ENCODE measurements at regions not wholly inside any gene's neighbourhood (a gene's known extent, or its start where the extent isn't known, plus 50 kb on each side); places are given as distances from the start of the nearest gene placed in this dataset.

DNA sequence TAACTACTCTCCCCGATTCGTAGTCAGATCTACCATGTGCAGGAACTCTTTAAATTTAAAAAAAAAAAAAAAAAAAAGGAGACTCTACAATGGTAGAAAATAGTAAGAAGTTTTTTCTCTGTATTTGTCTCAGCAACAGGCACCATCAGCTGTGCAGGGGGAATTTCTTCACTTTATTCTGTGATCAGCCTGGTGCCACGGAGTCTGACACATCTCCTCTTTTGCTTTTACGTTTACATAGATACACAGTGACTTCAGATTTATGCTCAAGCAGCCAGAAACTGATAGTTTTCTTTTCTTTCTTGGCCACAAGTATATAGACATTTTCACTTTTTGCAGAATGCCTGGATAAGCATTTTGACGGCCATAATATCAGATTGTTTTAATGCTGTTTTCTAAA lies 190.6 kb upstream of the AKR1E2 start:
- CTCF ChIA-PET: interaction anchor here (0.6 kb wide), 1 partner anchor 88 kb away, joined by 3 read pairs; no protein-coding TSS in a partner anchor
- Mint-ChIP-seq H3K36me3 (ENCODE audit: insufficient read depth, unreplicated experiment) (no peaks in the 10 kb centered on the region), H3K27me3 (ENCODE audit: insufficient read depth, unreplicated experiment) (no peaks in the 10 kb centered on the region), H3K4me3 (ENCODE audit: unreplicated experiment) (no peak overlapping the region), H3K4me1 (ENCODE audit: insufficient read depth, unreplicated experiment) (no peaks in the 10 kb centered on the region), H3K9me3 (ENCODE audit: unreplicated experiment) (no peaks in the 10 kb centered on the region), H3K27ac (ENCODE audit: low read depth, unreplicated experiment) (no peak overlapping the region)
- no TSS peak for BruUV-seq (replicated peaks)
- POLR2A ChIA-PET: no interaction called here
- DNase-seq (ENCODE audit: unreplicated experiment): no peak
- TF ChIP-seq, protein P1, sequence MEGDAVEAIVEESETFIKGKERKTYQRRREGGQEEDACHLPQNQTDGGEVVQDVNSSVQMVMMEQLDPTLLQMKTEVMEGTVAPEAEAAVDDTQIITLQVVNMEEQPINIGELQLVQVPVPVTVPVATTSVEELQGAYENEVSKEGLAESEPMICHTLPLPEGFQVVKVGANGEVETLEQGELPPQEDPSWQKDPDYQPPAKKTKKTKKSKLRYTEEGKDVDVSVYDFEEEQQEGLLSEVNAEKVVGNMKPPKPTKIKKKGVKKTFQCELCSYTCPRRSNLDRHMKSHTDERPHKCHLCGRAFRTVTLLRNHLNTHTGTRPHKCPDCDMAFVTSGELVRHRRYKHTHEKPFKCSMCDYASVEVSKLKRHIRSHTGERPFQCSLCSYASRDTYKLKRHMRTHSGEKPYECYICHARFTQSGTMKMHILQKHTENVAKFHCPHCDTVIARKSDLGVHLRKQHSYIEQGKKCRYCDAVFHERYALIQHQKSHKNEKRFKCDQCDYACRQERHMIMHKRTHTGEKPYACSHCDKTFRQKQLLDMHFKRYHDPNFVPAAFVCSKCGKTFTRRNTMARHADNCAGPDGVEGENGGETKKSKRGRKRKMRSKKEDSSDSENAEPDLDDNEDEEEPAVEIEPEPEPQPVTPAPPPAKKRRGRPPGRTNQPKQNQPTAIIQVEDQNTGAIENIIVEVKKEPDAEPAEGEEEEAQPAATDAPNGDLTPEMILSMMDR (IDR thresholded peaks at IDR 0.05; ENCODE audit: unreplicated experiment): no peak
- intact Hi-C loops (cut with micrococcal nuclease): no loop called here

DNA sequence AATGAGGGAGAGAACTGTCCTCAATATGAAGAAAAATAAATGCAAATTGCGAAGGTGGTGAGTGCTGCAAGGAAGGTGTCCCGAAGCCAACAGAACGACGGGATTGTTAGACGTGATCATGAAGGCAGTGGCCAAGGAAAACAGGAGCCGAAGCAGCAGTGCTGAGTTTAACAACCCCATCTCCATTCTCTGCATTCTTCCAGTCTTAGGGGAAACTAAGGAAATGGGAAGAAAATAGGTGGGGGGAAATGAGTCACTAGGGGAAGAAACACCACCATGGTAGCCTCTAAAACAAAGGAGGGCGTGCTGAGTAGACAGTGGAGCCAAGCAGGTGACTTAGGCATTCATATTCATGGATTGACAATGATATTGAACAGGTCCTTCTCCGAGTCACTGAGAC lies 192.2 kb upstream of the AKR1E2 start:
- no peak for DNase-seq (ENCODE audit: unreplicated experiment)
- TF ChIP-seq, protein P1 (IDR thresholded peaks at IDR 0.05; ENCODE audit: unreplicated experiment): no peak
- intact Hi-C loops (cut with micrococcal nuclease): no loop called here
- Mint-ChIP-seq H3K36me3 (ENCODE audit: insufficient read depth, unreplicated experiment) (no peaks in the 10 kb centered on the region), H3K27ac (ENCODE audit: low read depth, unreplicated experiment) (no peak overlapping the region), H3K27me3 (ENCODE audit: insufficient read depth, unreplicated experiment) (no peaks in the 10 kb centered on the region), H3K9me3 (ENCODE audit: unreplicated experiment) (no peaks in the 10 kb centered on the region), H3K4me1 (ENCODE audit: insufficient read depth, unreplicated experiment) (no peaks in the 10 kb centered on the region), H3K4me3 (ENCODE audit: unreplicated experiment) (no peak overlapping the region)
- no TSS peak for BruUV-seq (replicated peaks)
- POLR2A ChIA-PET: no interaction called here
- CTCF ChIA-PET: no interaction called here

DNA sequence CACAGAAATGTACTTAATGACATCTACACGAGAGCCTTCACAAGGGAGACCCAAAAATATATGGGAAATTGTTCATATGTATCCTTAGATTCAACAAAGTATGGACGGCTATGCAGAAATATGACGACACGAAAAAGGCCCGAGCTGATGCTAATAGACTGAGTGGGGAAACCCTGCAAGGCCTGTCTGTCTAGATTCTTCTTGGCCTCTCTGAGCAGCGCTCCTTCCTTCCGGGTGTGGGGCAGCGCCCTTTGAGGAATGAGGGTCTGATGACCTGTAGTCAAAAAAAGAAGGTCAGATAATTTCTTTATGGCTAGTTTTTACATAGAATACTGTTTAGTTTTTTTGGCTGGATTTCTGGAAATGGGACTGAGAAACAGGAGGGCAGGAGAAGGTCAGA lies 192.8 kb upstream of the AKR1E2 start:
- Mint-ChIP-seq H3K27me3 (ENCODE audit: insufficient read depth, unreplicated experiment) (no peaks in the 10 kb centered on the region), H3K4me1 (ENCODE audit: insufficient read depth, unreplicated experiment) (no peaks in the 10 kb centered on the region), H3K9me3 (ENCODE audit: unreplicated experiment) (no peaks in the 10 kb centered on the region), H3K36me3 (ENCODE audit: insufficient read depth, unreplicated experiment) (no peaks in the 10 kb centered on the region), H3K4me3 (ENCODE audit: unreplicated experiment) (no peak overlapping the region), H3K27ac (ENCODE audit: low read depth, unreplicated experiment) (no peak overlapping the region)
- ChIA-PET CTCF (no interaction called here), POLR2A (interaction anchor here (0.6 kb wide), 2 partner anchors 466 to 494 kb away, joined by 3 read pairs; no protein-coding TSS in a partner anchor)
- TF ChIP-seq, protein P1 (IDR thresholded peaks at IDR 0.05; ENCODE audit: unreplicated experiment): no peak
- DNase-seq (ENCODE audit: unreplicated experiment): no peak
- intact Hi-C loops (cut with micrococcal nuclease): no loop called here
- BruUV-seq (replicated peaks): no TSS peak

DNA sequence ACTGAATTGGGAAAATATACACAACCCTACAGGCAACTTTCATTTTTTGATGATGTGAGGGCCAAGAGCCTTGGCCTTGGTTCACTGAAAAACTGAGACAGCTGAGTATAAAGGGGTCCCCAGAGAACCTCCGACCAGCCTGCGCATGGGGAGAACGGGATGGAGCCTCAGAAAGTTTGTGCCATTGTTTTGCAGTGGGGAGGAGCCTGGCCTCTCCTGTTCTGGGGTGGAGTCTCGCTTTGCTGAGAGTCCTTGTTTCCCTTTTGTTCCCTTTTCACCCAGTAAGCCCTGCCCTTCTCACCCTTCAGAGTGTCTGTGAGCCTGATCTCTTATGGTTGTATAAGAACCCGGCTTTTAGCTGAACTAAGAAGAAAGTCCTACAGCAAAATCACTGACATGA lies 193.2 kb upstream of the AKR1E2 start:
- ChIA-PET CTCF (no interaction called here), POLR2A (interaction anchor here (0.6 kb wide), 2 partner anchors 466 to 494 kb away, joined by 3 read pairs; no protein-coding TSS in a partner anchor)
- BruUV-seq (replicated peaks): no TSS peak
- Mint-ChIP-seq H3K4me1 (ENCODE audit: insufficient read depth, unreplicated experiment) (no peaks in the 10 kb centered on the region), H3K4me3 (ENCODE audit: unreplicated experiment) (no peak overlapping the region), H3K36me3 (ENCODE audit: insufficient read depth, unreplicated experiment) (no peaks in the 10 kb centered on the region), H3K27ac (ENCODE audit: low read depth, unreplicated experiment) (no peak overlapping the region), H3K27me3 (ENCODE audit: insufficient read depth, unreplicated experiment) (no peaks in the 10 kb centered on the region), H3K9me3 (ENCODE audit: unreplicated experiment) (no peaks in the 10 kb centered on the region)
- intact Hi-C loops (cut with micrococcal nuclease): no loop called here
- TF ChIP-seq, protein P1 (IDR thresholded peaks at IDR 0.05; ENCODE audit: unreplicated experiment): no peak
- no peak for DNase-seq (ENCODE audit: unreplicated experiment)
